HG02943 (cell line): ENCODE measurements at regions not wholly inside any gene's neighbourhood (a gene's known extent, or its start where the extent isn't known, plus 50 kb on each side); places are given as distances from the start of the nearest gene placed in this dataset.

ENCODE experiments used
- ATAC-seq: cut with Tn5 transposase; IDR thresholded peaks from one replicate; pipeline ENCODE4 v1.9.1; 2021; ENCODE audit warnings: mild to moderate bottlenecking, low read depth, moderate library complexity; ENCODE audit not compliant: unreplicated experiment

- no peak for ATAC-seq
Observed at GRCh38 chr16:59701963-59702930, 968.1 kb upstream of the GOT2 start.

- ATAC-seq = no peak
Observed at GRCh38 chr16:59699786-59700185, 965.7 kb upstream of the GOT2 start.

DNA sequence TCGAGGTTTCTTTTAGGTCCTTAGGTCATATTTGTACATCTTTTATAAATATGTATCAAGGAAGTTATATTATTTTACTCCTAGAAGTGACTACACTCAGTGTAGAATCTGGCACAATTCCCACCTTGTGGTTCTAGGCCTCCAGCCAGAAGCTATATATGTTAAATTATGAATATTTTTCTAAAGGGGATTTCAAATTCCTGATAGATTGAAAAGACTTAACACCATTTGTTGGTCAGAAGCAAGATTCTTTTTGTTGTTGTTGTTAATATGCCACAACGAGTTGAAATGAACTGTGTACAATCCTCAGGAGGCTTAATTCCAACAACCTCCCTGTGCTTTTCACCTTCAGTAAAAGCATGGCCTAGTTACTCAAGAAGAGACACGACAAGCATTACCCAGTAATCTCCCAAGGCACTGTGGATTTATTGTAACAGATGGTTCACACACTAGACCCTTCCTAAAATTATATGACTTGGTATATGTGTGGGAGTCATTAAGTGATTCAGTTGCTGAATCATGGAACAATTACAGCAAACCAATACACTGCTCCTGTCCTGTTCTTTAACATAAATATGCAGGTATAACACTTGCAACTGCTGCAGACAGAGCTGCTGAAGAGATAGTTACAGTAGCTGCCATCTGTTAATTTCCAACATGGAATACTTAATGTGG is 964.4 kb upstream of the GOT2 start:
- ATAC-seq = no peak

DNA sequence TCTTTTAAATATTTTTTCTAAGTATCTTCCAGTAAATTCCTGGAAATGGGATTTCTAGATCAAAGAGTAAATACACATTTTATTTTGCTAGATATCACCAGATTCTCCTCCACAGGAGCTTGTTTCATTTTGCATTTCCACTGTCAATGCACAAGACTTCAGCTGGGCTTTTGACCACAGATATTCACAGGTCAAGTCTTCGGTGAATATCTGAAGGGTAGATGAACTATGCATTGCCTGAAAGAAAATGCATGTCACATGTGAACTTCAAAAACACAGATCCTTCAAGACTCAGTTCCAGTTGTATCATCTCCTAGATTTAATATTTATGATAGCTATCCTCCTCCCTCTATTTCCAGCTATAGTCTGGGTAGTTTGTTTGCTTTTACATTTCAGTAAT is 963.6 kb upstream of the GOT2 start:
- no peak for ATAC-seq

GRCh38 chr16:59697236-59697635 is 963.1 kb upstream of the GOT2 start:
- ATAC-seq = no peak

GRCh38 chr16:59696495-59696894 is 962.4 kb upstream of the GOT2 start:
- ATAC-seq = no peak

GRCh38 chr16:59690216-59690615 is 956.1 kb upstream of the GOT2 start:
- ATAC-seq = no peak

- no peak for ATAC-seq
Observed at GRCh38 chr16:59688006-59688405, 953.9 kb upstream of the GOT2 start.

GRCh38 chr16:59686405-59686804 is 952.3 kb upstream of the GOT2 start:
- no peak for ATAC-seq

GRCh38 chr16:59684911-59685310 is 950.8 kb upstream of the GOT2 start:
- ATAC-seq = no peak

DNA sequence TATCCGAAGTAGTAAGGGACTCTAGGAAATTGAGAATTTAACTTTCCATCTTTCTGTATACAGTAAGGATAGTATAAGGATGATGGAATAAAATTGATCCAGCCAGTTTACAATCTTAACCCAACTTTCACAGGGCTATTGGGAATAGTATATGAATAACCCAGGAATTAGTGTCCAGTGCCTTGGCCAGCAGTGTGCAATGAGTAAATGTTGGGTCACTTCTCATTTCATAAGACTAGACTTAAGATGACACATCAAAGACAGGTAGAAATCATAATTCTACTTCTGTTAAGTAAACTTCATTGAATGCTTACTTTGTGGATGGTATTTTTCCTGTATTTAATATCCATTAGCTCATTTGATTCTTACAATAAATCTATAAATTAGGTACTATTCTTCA is 949.6 kb upstream of the GOT2 start:
- ATAC-seq = no peak

GRCh38 chr16:59665618-59666220 is 931.6 kb upstream of the GOT2 start:
- no peak for ATAC-seq

- ATAC-seq = no peak
Observed at GRCh38 chr16:59658572-59658971, 924.5 kb upstream of the GOT2 start.

DNA sequence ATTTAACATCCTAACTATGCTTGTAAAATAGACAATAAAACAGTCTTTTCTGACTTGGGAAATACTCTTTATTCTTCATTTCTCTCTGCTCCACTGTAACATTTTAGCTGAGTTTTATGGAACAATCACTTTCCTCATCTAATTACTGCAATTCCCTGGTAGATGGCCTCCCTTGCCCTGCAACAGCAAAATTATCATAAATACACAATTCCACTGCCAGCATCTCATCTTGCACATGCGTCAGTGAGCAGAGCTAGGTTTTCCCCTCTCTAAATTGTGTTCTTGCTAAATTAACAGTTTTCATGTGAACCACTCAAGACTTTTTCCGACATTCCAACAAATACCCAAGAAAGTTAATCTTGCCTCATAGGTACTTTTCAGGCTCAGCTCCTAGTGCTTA is 920.9 kb upstream of the GOT2 start:
- ATAC-seq = no peak

GRCh38 chr16:59654455-59654854 is 920.3 kb upstream of the GOT2 start:
- ATAC-seq = no peak

- no peak for ATAC-seq
Observed at GRCh38 chr16:59651662-59652061, 917.5 kb upstream of the GOT2 start.

GRCh38 chr16:59645194-59645593 is 911.1 kb upstream of the GOT2 start:
- ATAC-seq = no peak

GRCh38 chr16:59635674-59636073 is 901.6 kb upstream of the GOT2 start:
- ATAC-seq = no peak

DNA sequence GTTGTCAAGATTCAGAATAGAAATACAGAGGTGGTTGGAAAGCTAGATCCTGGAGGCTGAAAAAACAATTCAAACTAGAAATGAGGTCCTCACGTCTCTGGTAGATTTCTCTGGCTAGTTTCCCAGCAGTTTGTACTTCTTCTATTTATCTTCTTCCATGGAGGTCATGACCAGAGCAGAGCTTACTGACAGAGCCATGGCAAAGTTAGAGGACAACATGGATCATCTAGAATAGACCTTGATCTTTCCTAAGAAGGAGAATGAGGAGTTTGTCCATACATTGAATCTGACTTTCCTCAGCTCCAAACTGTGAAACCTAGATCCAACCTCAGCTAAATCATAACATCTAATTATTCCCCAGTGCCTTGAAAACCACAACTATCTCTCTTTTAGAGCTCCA is 900.8 kb upstream of the GOT2 start:
- no peak for ATAC-seq

GRCh38 chr16:59634004-59634579 is 900.0 kb upstream of the GOT2 start:
- ATAC-seq = no peak

DNA sequence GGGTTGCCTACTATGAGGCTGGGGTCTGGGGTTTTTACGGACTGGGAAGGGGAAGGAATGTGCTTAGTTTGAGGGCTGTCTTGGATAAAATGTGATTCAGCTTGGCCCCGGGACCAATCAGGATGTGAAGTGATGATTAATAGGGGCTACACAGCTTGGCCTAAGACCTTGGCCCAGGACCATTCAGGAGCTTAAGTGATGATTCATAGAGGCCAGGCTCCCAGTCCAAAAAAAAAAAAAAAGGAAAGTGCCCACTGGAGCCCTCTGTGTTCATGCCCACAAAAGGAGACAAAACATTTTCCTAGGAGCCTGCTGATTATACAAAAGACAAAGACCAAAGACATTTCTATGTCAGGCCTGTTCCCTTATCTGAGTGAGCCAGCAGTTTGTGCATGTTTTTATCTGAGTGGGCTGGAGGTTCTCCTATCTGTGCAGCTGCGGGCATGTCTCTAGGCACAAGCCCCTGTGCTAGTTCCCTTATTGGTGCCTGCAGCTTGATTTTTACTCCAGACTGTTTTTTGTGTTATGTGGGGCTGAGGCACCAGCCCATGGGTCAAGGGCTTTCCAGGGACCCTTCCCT is 898.2 kb upstream of the GOT2 start:
- no peak for ATAC-seq
